AG04450 (cell line): ENCODE measurements at regions not wholly inside any gene's neighbourhood (a gene's known extent, or its start where the extent isn't known, plus 50 kb on each side); places are given as distances from the start of the nearest gene placed in this dataset.
"Not testable (repeated sequence)": the region's sequence is repeated elsewhere in the genome, so short reads cannot be mapped to it uniquely, and the experiment has no call there.

Experiments used
- CTCF ChIA-PET: fragments of 300-600, 350-600 bp; formaldehyde crosslinking; extraction: SDS; loops from one replicate; lab custom pipeline; 2022; ENCODE audit warnings: antibody characterized with exemption, inconsistent platforms; lab: Charles Lee
- POLR2A ChIA-PET: fragments of 350-600 bp; formaldehyde crosslinking; extraction: SDS; loops from one replicate; lab custom pipeline; 2021; ENCODE audit warnings: antibody characterized with exemption, inconsistent platforms; lab: Yijun Ruan, JAX
- DNase-seq: peaks from one replicate; pipeline ENCODE4 v3.0.0-alpha.2; 2011; ENCODE audit warnings: low read depth, low spot score
- H3K27ac ChIP-seq: one replicate; pipeline ENCODE4 v1.5.1; 2012; ENCODE audit warnings: low read depth, low read length, control low read depth
- H3K27me3 ChIP-seq: one replicate; pipeline ENCODE4 v1.6.0; 2012; ENCODE audit warnings: low read length; ENCODE audit not compliant: control insufficient read depth, insufficient read depth
- H3K4me3 ChIP-seq: 2 replicates; pipeline ENCODE4 v1.5.1; 2011; ENCODE audit warnings: mild to moderate bottlenecking, low read depth, low read length, control low read depth
- H3K9me3 ChIP-seq: 2 replicates; pipeline ENCODE4 v1.5.1; 2012; ENCODE audit warnings: low read length; ENCODE audit not compliant: control insufficient read depth, insufficient read depth
- CTCF ChIP-seq: IDR thresholded peaks from 2 replicates; pipeline ENCODE4 v1.5.1; 2011; ENCODE audit warnings: low read depth, low read length, control low read depth, inconsistent platforms

DNA sequence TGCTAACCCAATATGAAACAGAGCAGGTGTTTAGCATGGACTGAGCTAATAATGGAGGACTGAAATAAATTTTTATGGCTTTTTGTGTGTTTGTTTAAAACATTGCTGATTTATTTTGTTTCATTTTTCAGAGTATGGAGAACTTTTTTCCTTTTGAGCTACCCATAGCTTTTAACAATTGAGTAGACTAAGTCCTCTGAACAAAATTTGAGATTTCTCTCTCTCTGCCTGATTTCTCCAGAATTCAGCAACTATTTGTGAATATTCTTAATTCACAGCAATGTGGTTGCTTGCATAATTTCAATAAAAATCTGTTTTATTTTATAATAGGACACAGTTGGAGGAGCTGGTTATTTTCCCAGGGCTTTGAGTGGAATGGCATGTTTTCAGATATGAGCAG is 103.7 kb downstream of the TPBG start:
- TF ChIP-seq CTCF, result no peak
- DNase-seq, result no peak
- ChIA-PET CTCF (no interaction called here), POLR2A (no interaction called here)
- Histone ChIP-seq H3K4me3 (no peak overlapping the region), H3K27me3 (no peaks in the 10 kb centered on the region), H3K9me3 (no peaks in the 10 kb centered on the region), H3K27ac (no peak overlapping the region)

DNA sequence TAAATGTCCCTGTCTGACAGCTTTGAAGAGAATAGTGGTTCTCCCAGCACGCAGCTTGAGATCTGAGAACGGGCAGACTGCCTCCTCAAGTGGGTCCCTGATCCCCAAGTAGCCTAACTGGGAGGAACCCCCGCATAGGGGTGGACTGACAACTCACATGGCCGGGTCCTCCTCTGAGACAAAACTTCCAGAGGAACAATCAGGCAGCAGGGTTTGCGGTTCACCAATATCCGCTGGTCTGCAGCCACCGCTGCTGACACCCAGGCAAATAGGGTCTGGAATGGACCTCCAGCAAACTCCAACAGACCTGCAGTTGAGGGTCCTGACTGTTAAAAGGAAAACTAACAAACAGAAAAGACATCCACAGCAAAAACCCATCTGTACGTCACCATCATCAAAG is 106.5 kb downstream of the TPBG start:
- POLR2A ChIA-PET, H3K9me3 ChIP-seq, CTCF ChIA-PET, H3K27ac ChIP-seq, DNase-seq, H3K4me3 ChIP-seq, H3K27me3 ChIP-seq: not testable (repeated sequence)

- DNase-seq, H3K27ac ChIP-seq, POLR2A ChIA-PET, CTCF ChIA-PET, H3K9me3 ChIP-seq, H3K27me3 ChIP-seq, H3K4me3 ChIP-seq: not testable (repeated sequence)
Observed at GRCh38 chr6:82475106-82475505, 111.5 kb downstream of the TPBG start.

GRCh38 chr6:82484001-82484400 is 120.4 kb downstream of the TPBG start:
- POLR2A ChIA-PET, result no interaction called here
- no peak for DNase-seq
- Histone ChIP-seq H3K4me3 (no peak overlapping the region), H3K9me3 (peaks cover 4% of the 10 kb centered on the region; the same call in 1 of the 2 replicates), H3K27me3 (peaks cover 2% of the 10 kb centered on the region), H3K27ac (no peak overlapping the region)
- no peak for TF ChIP-seq CTCF
- CTCF ChIA-PET, result no interaction called here

- POLR2A ChIA-PET, result no interaction called here
- Histone ChIP-seq H3K27ac (no peak overlapping the region), H3K4me3 (no peak overlapping the region), H3K9me3 (peaks cover 4% of the 10 kb centered on the region; the same call in 1 of the 2 replicates), H3K27me3 (peaks cover 2% of the 10 kb centered on the region)
- DNase-seq, result no peak
- CTCF ChIA-PET, result no interaction called here
- no peak for TF ChIP-seq CTCF
Observed at GRCh38 chr6:82484737-82485626, 121.4 kb downstream of the TPBG start.

GRCh38 chr6:82487895-82488294 is 124.3 kb downstream of the TPBG start:
- Histone ChIP-seq H3K27ac (no peak overlapping the region), H3K9me3 (peaks cover 4% of the 10 kb centered on the region; the same call in 1 of the 2 replicates), H3K27me3 (no peaks in the 10 kb centered on the region), H3K4me3 (no peak overlapping the region)
- DNase-seq, result no peak
- CTCF ChIA-PET, result no interaction called here
- no peak for TF ChIP-seq CTCF
- POLR2A ChIA-PET, result no interaction called here
